ENCODE measurements at regions not wholly inside any gene's neighbourhood (a gene's known extent, or its start where the extent isn't known, plus 50 kb on each side); places are given as distances from the start of the nearest gene placed in this dataset.
"Not testable (repeated sequence)": the region's sequence is repeated elsewhere in the genome, so short reads cannot be mapped to it uniquely, and the experiment has no call there.

- DNase-seq = no peak
These were observed 180.5 kb downstream of the CEMIP2 start for GRCh38 chr9:71587576-71588362.

- DNase-seq = no peak
These were observed 184.5 kb downstream of the CEMIP2 start for GRCh38 chr9:71583792-71584191.

- no peak for DNase-seq
These were observed 186.0 kb downstream of the CEMIP2 start for GRCh38 chr9:71582347-71582746.

GRCh38 chr9:71581101-71581500, 187.2 kb downstream of the CEMIP2 start:
- DNase-seq = no peak

GRCh38 chr9:71571186-71571585, 197.1 kb downstream of the CEMIP2 start:
- DNase-seq = no peak

- no peak for DNase-seq
These were observed 200.4 kb downstream of the CEMIP2 start for GRCh38 chr9:71567890-71568289.

- DNase-seq = no peak
These were observed 206.2 kb downstream of the CEMIP2 start for GRCh38 chr9:71562140-71562539.

GRCh38 chr9:71557310-71557709, 211.0 kb downstream of the CEMIP2 start:
- no peak for DNase-seq

GRCh38 chr9:71552480-71552879, 215.8 kb downstream of the CEMIP2 start:
- no peak for DNase-seq

GRCh38 chr9:71549023-71549422, 219.3 kb downstream of the CEMIP2 start:
- DNase-seq = no peak

- DNase-seq = no peak
These were observed 223.8 kb downstream of the CEMIP2 start for GRCh38 chr9:71544464-71544863.

GRCh38 chr9:71541436-71541835, 226.9 kb downstream of the CEMIP2 start:
- no peak for DNase-seq

GRCh38 chr9:71524996-71525580, 243.2 kb downstream of the CEMIP2 start:
- no peak for DNase-seq

GRCh38 chr9:71524516-71524915, 243.8 kb downstream of the CEMIP2 start:
- no peak for DNase-seq

GRCh38 chr9:71521132-71521531, 247.2 kb downstream of the CEMIP2 start:
- no peak for DNase-seq

GRCh38 chr9:71519098-71519696, 249.1 kb downstream of the CEMIP2 start:
- no peak for DNase-seq

GRCh38 chr9:71518045-71518827, 250.1 kb downstream of the CEMIP2 start:
- DNase-seq = no peak

- DNase-seq = no peak
These were observed 252.7 kb downstream of the CEMIP2 start for GRCh38 chr9:71515626-71516025.

- no peak for DNase-seq
These were observed 253.2 kb downstream of the CEMIP2 start for GRCh38 chr9:71515107-71515506.

GRCh38 chr9:71514344-71514975, 253.9 kb downstream of the CEMIP2 start:
- no peak for DNase-seq

- no peak for DNase-seq
These were observed 259.3 kb downstream of the CEMIP2 start for GRCh38 chr9:71509054-71509453.

GRCh38 chr9:71508141-71508540, 260.2 kb downstream of the CEMIP2 start:
- not testable (repeated sequence) for DNase-seq

- DNase-seq = no peak
These were observed 261.5 kb downstream of the CEMIP2 start for GRCh38 chr9:71506821-71507220.

Data from NCI-H187 treated with DMSO at 0.1 percent for 48 hours (cell line).